Bronchial epithelial cell (primary cell): ENCODE measurements at regions not wholly inside any gene's neighbourhood (a gene's known extent, or its start where the extent isn't known, plus 50 kb on each side); places are given as distances from the start of the nearest gene placed in this dataset.

Experiments
- DNase-seq: peaks from one replicate; pipeline ENCODE4 v3.0.0-alpha.2; 2010; ENCODE audit warnings: low read depth
- FAIRE-seq: peaks from 2 replicates; lab custom pipeline; 2011; peaks lifted over from hg19 to GRCh38; lab: Jason Lieb, UNC
- H3K27me3 ChIP-seq: 2 replicates; pipeline ENCODE4 v1.5.1; 2011; ENCODE audit warnings: low read length; ENCODE audit not compliant: control insufficient read depth, insufficient read depth
- H3K36me3 ChIP-seq: 2 replicates; pipeline ENCODE4 v1.5.1; 2011; ENCODE audit warnings: low read length; ENCODE audit not compliant: control insufficient read depth, insufficient read depth
- H3K4me3 ChIP-seq: 2 replicates; pipeline ENCODE4 v1.5.1; 2011; ENCODE audit warnings: mild to moderate bottlenecking, low read depth, low read length, control low read depth
- CTCF ChIP-seq: IDR thresholded peaks from 2 replicates; pipeline ENCODE4 v1.5.1; 2011; ENCODE audit warnings: mild to moderate bottlenecking, moderate library complexity, low read length, control low read depth, inconsistent platforms; ENCODE audit not compliant: insufficient read depth, severe bottlenecking

GRCh38 chr2:238693337-238694093 lies 154.4 kb upstream of the TWIST2 start:
- Histone ChIP-seq H3K27me3 (no peaks in the 10 kb centered on the region), H3K4me3 (no peak overlapping the region), H3K36me3 (no peaks in the 10 kb centered on the region)
- FAIRE-seq (no peak), DNase-seq (no peak)
- no peak for TF ChIP-seq CTCF

- FAIRE-seq (no peak), DNase-seq (no peak)
- Histone ChIP-seq H3K4me3 (no peak overlapping the region), H3K27me3 (no peaks in the 10 kb centered on the region), H3K36me3 (no peaks in the 10 kb centered on the region)
- no peak for TF ChIP-seq CTCF
Observed at GRCh38 chr2:238694136-238694755, 153.6 kb upstream of the TWIST2 start.

GRCh38 chr2:238694922-238695321 lies 153.0 kb upstream of the TWIST2 start:
- DNase-seq (no peak), FAIRE-seq (no peak)
- no peaks in the 10 kb centered on the region for H3K36me3 ChIP-seq
- H3K4me3 ChIP-seq = no peak overlapping the region
- no peaks in the 10 kb centered on the region for H3K27me3 ChIP-seq
- TF ChIP-seq CTCF = no peak

GRCh38 chr2:238695538-238695937 lies 152.3 kb upstream of the TWIST2 start:
- no peaks in the 10 kb centered on the region for H3K27me3 ChIP-seq
- no peaks in the 10 kb centered on the region for H3K36me3 ChIP-seq
- DNase-seq (no peak), FAIRE-seq (no peak)
- no peak overlapping the region for H3K4me3 ChIP-seq
- no peak for TF ChIP-seq CTCF

GRCh38 chr2:238696331-238696730 lies 151.6 kb upstream of the TWIST2 start:
- Histone ChIP-seq H3K4me3 (no peak overlapping the region), H3K27me3 (no peaks in the 10 kb centered on the region), H3K36me3 (no peaks in the 10 kb centered on the region)
- no peak for TF ChIP-seq CTCF
- no peak for FAIRE-seq
- DNase-seq = no peak

GRCh38 chr2:238696786-238697185 lies 151.1 kb upstream of the TWIST2 start:
- Histone ChIP-seq H3K36me3 (no peaks in the 10 kb centered on the region), H3K27me3 (no peaks in the 10 kb centered on the region), H3K4me3 (no peak overlapping the region)
- no peak for FAIRE-seq
- no peak for TF ChIP-seq CTCF
- no peak for DNase-seq
